Ovary (tissue), 7 donors: ENCODE measurements at regions not wholly inside any gene's neighbourhood (a gene's known extent, or its start where the extent isn't known, plus 50 kb on each side); places are given as distances from the start of the nearest gene placed in this dataset.

ENCODE experiments used
- DNase-seq, 5 donors: peaks; one replicate each; pipeline ENCODE4 v3.0.0-alpha.2; 2019 to 2020
- H3K27ac ChIP-seq, 2 donors: fragments of 200-600 bp; one replicate each; pipeline versions ENCODE4 v1.5.1 to v1.8.0; 2019 to 2022
- H3K27me3 ChIP-seq: fragments of 200-600 bp; one replicate; pipeline ENCODE4 v1.8.0; 2022
- H3K36me3 ChIP-seq: fragments of 200-600 bp; sonication (generic); one replicate; pipeline ENCODE4 v1.5.1; 2019
- H3K4me1 ChIP-seq: one replicate; pipeline ENCODE4 v1.8.1; 2013; ENCODE audit warnings: mild to moderate bottlenecking, moderate library complexity; ENCODE audit not compliant: insufficient read depth
- H3K4me3 ChIP-seq: fragments of 200-600 bp; sonication (generic); one replicate; pipeline ENCODE4 v1.5.1; 2017
- H3K9me3 ChIP-seq, 2 donors: fragments of 200-600 bp in 1 of 2; sonication (generic) in 1 of 2; one replicate each; pipeline versions ENCODE4 v1.5.1 to v1.8.1; 2013 to 2019; ENCODE audit warnings: mild to moderate bottlenecking in 1 of 2, moderate library complexity in 1 of 2
- CTCF ChIP-seq, 3 donors: fragments of 450-650 bp in 2 of 3; fragments of 200-600 bp in 1 of 3; IDR thresholded peaks; one replicate each; pipeline versions ENCODE4 v1.5.1 to v1.8.0; 2016 to 2022; ENCODE audit warnings: antibody characterized with exemption in 3 of 3, mild to moderate bottlenecking in 1 of 3
- EP300 ChIP-seq: sonication (generic); formaldehyde crosslinking; IDR thresholded peaks from one replicate; pipeline ENCODE4 v1.6.1; 2017; ENCODE audit warnings: antibody characterized with exemption
- POLR2A ChIP-seq: fragments of 450-650 bp; IDR thresholded peaks from one replicate; pipeline ENCODE4 v1.6.1; 2017; ENCODE audit warnings: antibody characterized with exemption, mild to moderate bottlenecking, moderate library complexity
- WGBS, 3 donors: extraction: QIAGEN DNeasy Blood & Tissue Kit in 1 of 3; methylation state at CpG; one replicate each; pipeline versions ENCODE4 v1.1.5 to v1.1.7; 2013 to 2017; 5-methylcytosine and 5-hydroxymethylcytosine counted together
- intact Hi-C, 4 donors: fragments of 100-400 bp; cut with DNase I; formaldehyde crosslinking; loops; one replicate each; pipeline versions ENCODE4 v1.11.0 to v1.15.1; 2022 to 2023
- donor health status: DM: no; HTN: no; CAD: no; lungs with moderate emphysema.
- donor health status: DM: no; HTN: no; CAD: no.
- donor health status: Bipolar disorder and iron deficiency.
- donor health status: DM: no; HTN: no; CAD: no.
- donor health status: DM: yes; HTN: yes; CAD: no.

GRCh38 chr5:3380689-3381088 is 214.9 kb upstream of the IRX1 start:
- 76 to 78% (median 78%) methylated on average over 3 of the region's 3 CpGs for WGBS, 3 donors
- intact Hi-C loops, result no loop called here

DNA sequence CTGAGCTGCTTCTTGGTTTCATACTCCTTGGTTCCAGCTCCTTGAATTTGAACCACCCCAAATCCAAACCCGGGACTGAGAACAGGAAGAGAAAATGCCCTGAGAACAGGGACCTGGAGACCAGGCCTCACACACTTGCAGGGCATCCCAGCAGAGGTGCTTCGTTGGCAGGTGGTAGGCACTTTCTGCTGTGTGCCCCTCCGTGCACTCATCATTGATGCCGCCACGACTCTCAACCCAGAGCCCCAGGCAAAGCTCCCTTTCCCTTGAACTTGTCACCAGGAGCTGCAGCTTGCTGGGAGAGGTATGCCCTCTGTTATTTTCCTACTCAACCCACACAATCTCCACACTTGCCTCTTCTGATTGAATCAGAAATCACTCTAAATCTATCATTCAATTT is 217.8 kb upstream of the IRX1 start:
- Histone ChIP-seq H3K4me3 (no peak overlapping the region), H3K4me1 (no peaks in the 10 kb centered on the region), H3K9me3 (no peaks in the 10 kb centered on the region), H3K27me3 (no peaks in the 10 kb centered on the region), H3K36me3 (no peaks in the 10 kb centered on the region), H3K27ac (no peak overlapping the region)
- DNase-seq, result no peak
- WGBS, 3 donors, result 73 to 90% (median 79%) methylated on average over 5 of the region's 5 CpGs
- intact Hi-C loops, result no loop called here
- no peak for TF ChIP-seq POLR2A
- TF ChIP-seq CTCF (IDR thresholded peaks at IDR 0.05), result no peak
- TF ChIP-seq EP300, result no peak

More at GRCh38 chr5:3380689-3381088, 214.9 kb upstream of the IRX1 start:
- no peaks in the 10 kb centered on the region for H3K36me3 ChIP-seq
- no peaks in the 10 kb centered on the region for H3K4me1 ChIP-seq
- no peak for DNase-seq
- no peaks in the 10 kb centered on the region for H3K27me3 ChIP-seq
- no peaks in the 10 kb centered on the region for H3K9me3 ChIP-seq
- no peak overlapping the region for H3K4me3 ChIP-seq
- no peak for TF ChIP-seq EP300
- H3K27ac ChIP-seq, result no peak overlapping the region

DNA sequence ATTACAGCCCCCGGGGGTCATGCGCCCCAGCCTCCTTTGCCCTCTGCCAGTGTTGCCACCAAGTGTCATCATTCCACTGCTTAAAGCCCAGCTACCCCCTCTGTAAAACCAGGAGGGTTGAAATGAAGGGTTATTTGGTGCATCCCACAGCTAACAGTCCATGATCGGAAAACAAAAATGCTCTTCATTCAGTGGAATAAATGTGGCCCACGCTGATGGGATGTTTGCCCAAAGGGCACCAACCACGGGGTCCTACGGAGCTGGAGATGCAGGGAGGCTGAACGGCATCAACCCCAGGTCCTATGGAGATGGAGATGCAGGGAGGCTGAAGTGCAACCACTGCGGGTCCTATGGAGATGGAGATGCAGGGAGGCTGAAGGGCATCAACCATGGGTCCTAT is 218.5 kb upstream of the IRX1 start:
- Histone ChIP-seq H3K4me1 (no peaks in the 10 kb centered on the region), H3K4me3 (no peak overlapping the region), H3K36me3 (no peaks in the 10 kb centered on the region), H3K27me3 (no peaks in the 10 kb centered on the region), H3K27ac (no peak overlapping the region), H3K9me3 (no peaks in the 10 kb centered on the region)
- intact Hi-C loops, result no loop called here
- 82 to 90% (median 89%) methylated on average over 8 of the region's 8 CpGs for WGBS, 3 donors
- TF ChIP-seq EP300 (no peak), CTCF (IDR thresholded peaks at IDR 0.05) (no peak), POLR2A (no peak)
- no peak for DNase-seq

DNA sequence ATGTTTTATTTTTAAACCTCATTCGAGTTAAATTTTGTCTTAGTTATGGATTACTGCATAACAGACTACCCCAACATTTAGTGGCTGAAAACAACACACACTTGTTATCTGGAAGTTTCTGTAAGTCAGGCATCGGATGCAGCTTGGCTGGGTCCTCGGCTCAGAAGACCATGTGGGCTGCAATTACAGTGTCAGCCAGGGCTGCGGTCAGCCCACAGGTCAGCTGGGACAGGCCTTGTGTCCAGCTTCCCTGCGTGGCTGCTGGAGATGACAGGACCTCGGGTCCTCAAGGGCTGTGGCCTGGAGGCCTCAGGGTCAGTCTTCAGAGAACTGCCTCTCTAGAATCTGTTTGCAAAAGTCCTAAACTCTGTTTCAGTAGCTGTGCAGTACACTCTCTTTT is 219.0 kb upstream of the IRX1 start:
- WGBS, 3 donors, result 52 to 82% (median 58%) methylated on average over 6 of the region's 6 CpGs
- no peak for TF ChIP-seq EP300
- TF ChIP-seq CTCF (IDR thresholded peaks at IDR 0.05), result no peak
- no peak for TF ChIP-seq POLR2A
- no peak for DNase-seq
- H3K9me3 ChIP-seq, result no peaks in the 10 kb centered on the region
- H3K36me3 ChIP-seq, result no peaks in the 10 kb centered on the region
- H3K4me1 ChIP-seq, result no peaks in the 10 kb centered on the region
- H3K4me3 ChIP-seq, result no peak overlapping the region
- intact Hi-C loops, result no loop called here
- H3K27me3 ChIP-seq, result no peaks in the 10 kb centered on the region
- H3K27ac ChIP-seq, result no peak overlapping the region

- no peaks in the 10 kb centered on the region for H3K27me3 ChIP-seq
- DNase-seq, result no peak
- no peak overlapping the region for H3K27ac ChIP-seq
- H3K36me3 ChIP-seq, result no peaks in the 10 kb centered on the region
- TF ChIP-seq EP300 (no peak), POLR2A (no peak), CTCF (IDR thresholded peaks at IDR 0.05) (no peak)
- H3K4me1 ChIP-seq, result no peaks in the 10 kb centered on the region
- 33 to 51% (median 36%) methylated on average over 2 of the region's 2 CpGs for WGBS, 3 donors
- H3K9me3 ChIP-seq, result no peaks in the 10 kb centered on the region
- no peak overlapping the region for H3K4me3 ChIP-seq
- intact Hi-C loops, result no loop called here
Observed at GRCh38 chr5:3375586-3376311, 219.9 kb upstream of the IRX1 start.
